ENCODE measurements at regions not wholly inside any gene's neighbourhood (a gene's known extent, or its start where the extent isn't known, plus 50 kb on each side); places are given as distances from the start of the nearest gene placed in this dataset.

DNA sequence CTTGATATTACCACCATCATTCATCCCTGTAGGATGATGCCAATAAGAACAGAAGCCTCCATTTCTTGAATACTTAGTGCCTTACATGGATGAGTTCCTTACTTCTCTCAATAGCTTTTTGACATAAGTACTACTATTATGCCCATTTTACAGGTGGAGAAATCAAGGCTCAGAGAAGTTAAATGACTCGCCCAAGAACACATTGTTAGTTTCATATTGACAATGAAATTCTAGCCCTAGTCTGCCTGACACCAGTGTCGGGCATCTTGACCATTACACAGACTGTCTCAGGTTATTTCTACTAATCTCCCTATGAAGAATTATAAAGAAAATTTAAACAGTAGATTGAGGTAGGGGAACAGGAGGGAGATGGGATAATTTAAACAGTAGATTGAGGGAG, 52.5 kb upstream of the ARL8B start:
- DNase-seq (ENCODE audit: low read depth, low spot score): no peak

DNA sequence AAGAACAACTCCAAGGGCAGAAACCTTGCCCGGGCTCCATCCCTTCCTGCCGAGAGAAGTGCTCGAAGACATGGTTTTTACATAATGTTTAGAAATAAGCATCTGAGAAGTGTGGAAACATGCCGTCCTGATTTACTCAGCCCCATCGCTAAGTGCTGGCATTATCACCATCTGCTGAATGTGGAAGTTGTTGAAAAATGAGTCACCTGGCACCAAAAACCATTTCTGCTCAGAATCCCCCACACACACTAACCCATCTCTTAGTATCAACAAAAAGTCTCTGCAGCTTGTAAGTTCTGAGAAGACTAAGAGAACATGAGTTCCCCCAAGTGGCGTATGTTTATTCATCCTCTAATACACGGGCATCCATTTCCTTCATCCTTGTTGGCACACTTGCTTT, 51.0 kb upstream of the ARL8B start:
- peak; percentile 83 for DNase-seq (ENCODE audit: low read depth, low spot score)

DNA sequence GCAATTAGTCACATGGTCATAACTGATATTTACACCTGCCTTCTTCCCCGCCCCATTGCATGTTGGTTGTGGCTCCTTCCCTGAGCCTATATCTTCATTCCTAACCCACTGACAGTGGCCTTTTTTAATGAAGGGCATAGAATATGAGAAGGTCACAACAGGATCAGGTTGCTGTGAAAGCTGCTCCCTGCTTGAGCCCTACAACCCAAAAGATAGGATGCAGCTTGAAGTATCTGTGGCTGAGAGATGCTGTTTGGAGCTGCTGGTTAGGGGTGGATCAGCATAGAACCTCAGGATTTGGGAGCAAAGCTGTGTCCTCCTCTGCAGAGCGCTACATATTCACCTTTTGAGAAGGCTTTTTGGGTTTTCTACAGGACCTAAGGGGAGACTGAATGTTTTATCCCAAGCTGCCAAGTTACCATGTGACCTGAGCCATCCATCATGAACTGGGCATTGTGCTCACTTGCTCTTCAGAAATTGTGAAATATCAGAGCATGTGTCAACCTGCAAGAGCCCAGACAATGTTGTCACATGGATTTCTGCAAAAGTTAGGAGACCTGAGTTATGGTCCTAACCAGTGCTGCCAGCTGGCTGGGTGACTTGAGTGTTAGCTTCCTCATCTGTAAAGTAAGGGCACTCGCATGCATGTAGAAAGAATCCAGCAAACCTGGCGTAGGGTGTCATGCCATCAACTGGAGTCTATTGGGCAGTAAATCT, 49.8 kb upstream of the ARL8B start:
- no peak for DNase-seq (ENCODE audit: low read depth, low spot score)
